ENCODE measurements at regions not wholly inside any gene's neighbourhood (a gene's known extent, or its start where the extent isn't known, plus 50 kb on each side); places are given as distances from the start of the nearest gene placed in this dataset.

GRCh38 chr5:179497636-179498340 is 52.6 kb upstream of the RUFY1 start:
- Histone ChIP-seq H3K4me3 (no peak overlapping the region), H3K27ac (no peak overlapping the region), H3K36me3 (no peaks in the 10 kb centered on the region), H3K9ac (ENCODE audit: low read depth in 2 of 2, low read length in 2 of 2) (no peak overlapping the region), H3K9me3 (no peaks in the 10 kb centered on the region), H3K27me3 (no peaks in the 10 kb centered on the region), H3K4me1 (no peaks in the 10 kb centered on the region)
- TF ChIP-seq, protein P1, sequence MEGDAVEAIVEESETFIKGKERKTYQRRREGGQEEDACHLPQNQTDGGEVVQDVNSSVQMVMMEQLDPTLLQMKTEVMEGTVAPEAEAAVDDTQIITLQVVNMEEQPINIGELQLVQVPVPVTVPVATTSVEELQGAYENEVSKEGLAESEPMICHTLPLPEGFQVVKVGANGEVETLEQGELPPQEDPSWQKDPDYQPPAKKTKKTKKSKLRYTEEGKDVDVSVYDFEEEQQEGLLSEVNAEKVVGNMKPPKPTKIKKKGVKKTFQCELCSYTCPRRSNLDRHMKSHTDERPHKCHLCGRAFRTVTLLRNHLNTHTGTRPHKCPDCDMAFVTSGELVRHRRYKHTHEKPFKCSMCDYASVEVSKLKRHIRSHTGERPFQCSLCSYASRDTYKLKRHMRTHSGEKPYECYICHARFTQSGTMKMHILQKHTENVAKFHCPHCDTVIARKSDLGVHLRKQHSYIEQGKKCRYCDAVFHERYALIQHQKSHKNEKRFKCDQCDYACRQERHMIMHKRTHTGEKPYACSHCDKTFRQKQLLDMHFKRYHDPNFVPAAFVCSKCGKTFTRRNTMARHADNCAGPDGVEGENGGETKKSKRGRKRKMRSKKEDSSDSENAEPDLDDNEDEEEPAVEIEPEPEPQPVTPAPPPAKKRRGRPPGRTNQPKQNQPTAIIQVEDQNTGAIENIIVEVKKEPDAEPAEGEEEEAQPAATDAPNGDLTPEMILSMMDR (IDR thresholded peaks at IDR 0.05) = no peak
- no peak for DNase-seq
- intact Hi-C loops (cut with DNase I) = no loop called here

- H3K4me1 ChIP-seq = no peaks in the 10 kb centered on the region
- TF ChIP-seq, protein P1 (IDR thresholded peaks at IDR 0.05) = no peak
- H3K27ac ChIP-seq = no peak overlapping the region
- no peaks in the 10 kb centered on the region for H3K27me3 ChIP-seq
- H3K4me3 ChIP-seq = no peak overlapping the region
- no peaks in the 10 kb centered on the region for H3K9me3 ChIP-seq
- no peak overlapping the region for H3K9ac ChIP-seq (ENCODE audit: low read depth in 2 of 2, low read length in 2 of 2)
- no peaks in the 10 kb centered on the region for H3K36me3 ChIP-seq
- intact Hi-C loops (cut with DNase I) = no loop called here
- no peak for DNase-seq
These were observed 54.4 kb upstream of the RUFY1 start for GRCh38 chr5:179495906-179496455.

DNA sequence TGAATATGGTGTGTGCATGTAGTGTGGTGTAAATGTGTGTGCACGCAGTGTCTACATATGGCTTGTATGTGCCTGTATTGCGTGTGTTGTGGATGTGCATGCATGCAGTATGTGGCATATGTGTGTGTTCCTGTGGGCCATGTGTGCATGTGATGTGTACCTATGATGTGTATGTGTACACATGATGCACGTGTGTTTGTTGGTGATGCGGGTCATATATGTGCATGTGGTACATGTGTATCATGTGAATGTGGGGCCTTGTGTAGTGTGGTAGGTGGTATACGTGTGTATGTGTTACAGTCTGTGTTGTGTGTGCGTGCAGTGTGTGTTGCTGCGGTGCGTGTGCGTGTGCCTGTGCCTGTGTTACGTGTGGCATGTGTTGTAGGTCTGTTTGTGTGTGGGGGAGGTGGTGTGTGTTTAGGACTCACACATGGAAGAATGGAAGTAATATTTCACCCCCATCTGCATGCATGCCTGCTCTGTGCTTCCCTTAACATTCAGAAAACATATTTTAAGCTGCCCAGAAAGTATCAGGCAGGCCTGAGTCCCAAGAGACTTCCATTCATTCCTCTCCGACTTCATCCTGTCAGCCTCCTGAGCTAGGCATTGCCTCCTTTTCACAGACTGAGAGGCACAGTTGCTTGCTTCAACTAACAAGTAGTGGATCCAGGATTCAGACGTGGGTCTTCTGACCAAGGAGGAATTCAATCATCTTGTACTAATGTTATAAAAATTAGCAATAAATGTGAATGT is 55.4 kb upstream of the RUFY1 start:
- H3K27me3 ChIP-seq = no peaks in the 10 kb centered on the region

GRCh38 chr5:179488975-179489374 is 61.4 kb upstream of the RUFY1 start:
- TF ChIP-seq, protein P1 (IDR thresholded peaks at IDR 0.05) = no peak
- intact Hi-C loops (cut with DNase I) = no loop called here
- Histone ChIP-seq H3K9me3 (no peaks in the 10 kb centered on the region), H3K9ac (ENCODE audit: low read depth in 2 of 2, low read length in 2 of 2) (no peak overlapping the region), H3K27ac (no peak overlapping the region), H3K4me1 (no peaks in the 10 kb centered on the region), H3K27me3 (no peaks in the 10 kb centered on the region), H3K4me3 (no peak overlapping the region), H3K36me3 (no peaks in the 10 kb centered on the region)
- DNase-seq = no peak

More for the DNA sequence above, 55.4 kb upstream of the RUFY1 start:
- H3K4me1 ChIP-seq = no peaks in the 10 kb centered on the region
- H3K9ac ChIP-seq (ENCODE audit: low read depth in 2 of 2, low read length in 2 of 2) = no peak overlapping the region
- TF ChIP-seq, protein P1 (IDR thresholded peaks at IDR 0.05) = no peak
- no peaks in the 10 kb centered on the region for H3K9me3 ChIP-seq
- no peak for DNase-seq
- no peaks in the 10 kb centered on the region for H3K36me3 ChIP-seq
- no peak overlapping the region for H3K27ac ChIP-seq
- intact Hi-C loops (cut with DNase I) = no loop called here
- no peak overlapping the region for H3K4me3 ChIP-seq

DNA sequence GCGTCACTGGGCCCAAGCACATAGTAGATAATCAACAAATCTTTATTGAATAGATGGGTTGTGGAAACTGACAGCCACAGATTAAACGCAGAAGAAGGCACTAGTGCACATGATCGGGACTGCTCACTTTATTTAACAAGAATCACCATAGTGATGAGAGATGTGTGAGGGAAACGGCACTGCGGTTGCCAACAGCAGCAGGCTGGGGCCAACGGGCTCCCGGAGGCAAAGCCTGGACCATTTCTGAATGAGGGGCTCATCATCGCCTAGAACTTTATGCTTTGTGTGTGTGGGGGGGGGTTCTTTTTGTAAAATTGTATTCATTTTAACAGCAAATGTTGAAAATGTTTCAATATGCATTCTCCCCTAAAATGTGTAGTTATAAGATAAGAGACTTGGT is 61.9 kb upstream of the RUFY1 start:
- no peaks in the 10 kb centered on the region for H3K4me1 ChIP-seq
- H3K36me3 ChIP-seq = no peaks in the 10 kb centered on the region
- H3K9me3 ChIP-seq = no peaks in the 10 kb centered on the region
- no peak overlapping the region for H3K27ac ChIP-seq
- no peak overlapping the region for H3K4me3 ChIP-seq
- TF ChIP-seq, protein P1 (IDR thresholded peaks at IDR 0.05) = no peak
- DNase-seq = no peak
- intact Hi-C loops (cut with DNase I) = no loop called here
- H3K27me3 ChIP-seq = no peaks in the 10 kb centered on the region
- no peak overlapping the region for H3K9ac ChIP-seq (ENCODE audit: low read depth in 2 of 2, low read length in 2 of 2)

Measured in colonic mucosa (tissue), 4 donors.